Activated naive CD8-positive, alpha-beta T cell (primary cell): ENCODE measurements at regions not wholly inside any gene's neighbourhood (a gene's known extent, or its start where the extent isn't known, plus 50 kb on each side); places are given as distances from the start of the nearest gene placed in this dataset.

Experiments
- H3K27ac Mint-ChIP-seq: one replicate; pipeline ENCODE4 v1.8.0; 2021; ENCODE audit warnings: mixed read lengths
- H3K27me3 Mint-ChIP-seq: one replicate; pipeline ENCODE4 v1.8.0; 2021; ENCODE audit warnings: mixed read lengths
- H3K36me3 Mint-ChIP-seq: one replicate; pipeline ENCODE4 v1.8.0; 2021; ENCODE audit warnings: mixed read lengths
- H3K4me1 Mint-ChIP-seq: one replicate; pipeline ENCODE4 v1.8.0; 2021; ENCODE audit warnings: low read depth, mixed read lengths
- H3K4me3 Mint-ChIP-seq: one replicate; pipeline ENCODE4 v1.8.0; 2021; ENCODE audit warnings: mild to moderate bottlenecking, mixed read lengths
- H3K9me3 Mint-ChIP-seq: one replicate; pipeline ENCODE4 v1.8.0; 2021; ENCODE audit warnings: low read depth, mixed read lengths

DNA sequence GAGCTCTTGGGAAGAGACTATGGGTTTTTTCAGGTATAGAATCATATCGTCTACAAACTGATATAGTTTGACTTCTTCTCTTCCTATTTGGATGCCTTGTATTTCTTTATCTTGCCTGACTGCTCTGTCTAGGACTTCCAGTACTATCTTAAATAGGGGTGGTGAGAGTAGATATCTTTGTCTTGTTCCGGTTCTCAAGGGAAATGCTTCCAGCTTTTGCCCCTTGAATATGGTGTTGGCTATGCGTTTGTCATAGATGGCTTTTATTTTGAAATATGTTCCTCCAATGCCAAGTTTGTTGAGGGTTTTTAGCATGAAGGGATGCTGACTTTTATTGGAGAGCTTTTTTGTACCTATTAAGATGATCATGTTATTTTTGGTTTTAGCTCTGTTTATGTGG, 170.3 kb downstream of the PTGER3 start:
- no peaks in the 10 kb centered on the region for H3K9me3 Mint-ChIP-seq
- no peak overlapping the region for H3K4me3 Mint-ChIP-seq
- no peak overlapping the region for H3K27ac Mint-ChIP-seq
- no peaks in the 10 kb centered on the region for H3K27me3 Mint-ChIP-seq
- no peaks in the 10 kb centered on the region for H3K36me3 Mint-ChIP-seq
- no peaks in the 10 kb centered on the region for H3K4me1 Mint-ChIP-seq

DNA sequence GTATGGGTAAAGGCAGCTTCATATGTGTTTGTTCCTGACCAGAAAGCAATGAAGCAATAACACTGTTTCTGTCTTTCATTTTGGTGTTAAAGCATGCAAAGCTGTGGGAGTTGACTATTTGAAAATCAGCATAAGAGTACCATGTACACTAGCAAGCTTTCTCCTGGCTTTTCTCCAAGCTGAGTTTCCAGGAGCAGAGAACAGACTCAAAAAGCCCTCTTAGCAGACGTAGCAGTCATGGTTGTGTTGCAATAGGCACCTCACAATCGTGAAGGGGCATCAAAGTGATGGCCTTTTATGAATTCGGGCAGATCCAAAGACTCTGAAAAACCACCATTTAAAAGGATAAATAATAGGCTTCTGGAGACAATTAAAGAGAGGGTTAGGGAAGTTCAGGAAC, 159.7 kb downstream of the PTGER3 start:
- Mint-ChIP-seq H3K27ac (no peak overlapping the region), H3K36me3 (no peaks in the 10 kb centered on the region), H3K9me3 (no peaks in the 10 kb centered on the region), H3K4me1 (no peaks in the 10 kb centered on the region), H3K27me3 (no peaks in the 10 kb centered on the region), H3K4me3 (no peak overlapping the region)

DNA sequence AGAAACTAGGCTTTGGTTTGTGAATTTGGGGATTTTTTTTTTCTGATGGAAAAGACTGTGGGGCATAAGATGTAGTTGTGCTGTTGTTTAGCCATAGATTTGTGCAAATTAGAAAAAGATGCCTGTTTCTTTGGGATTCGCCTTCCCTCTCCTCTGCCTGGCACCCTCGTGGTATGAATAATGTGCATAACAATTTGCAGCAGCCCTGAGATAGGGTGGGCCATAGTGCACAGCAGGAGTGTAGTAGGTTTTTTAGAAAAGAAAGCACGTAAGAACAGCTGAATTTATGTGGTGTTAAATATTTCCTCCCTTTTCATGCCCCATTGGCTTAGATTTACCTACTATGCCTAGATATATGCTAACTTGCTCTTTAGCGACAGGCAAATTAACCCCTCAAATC, 158.9 kb downstream of the PTGER3 start:
- no peaks in the 10 kb centered on the region for H3K9me3 Mint-ChIP-seq
- no peaks in the 10 kb centered on the region for H3K27me3 Mint-ChIP-seq
- no peak overlapping the region for H3K4me3 Mint-ChIP-seq
- no peaks in the 10 kb centered on the region for H3K4me1 Mint-ChIP-seq
- no peak overlapping the region for H3K27ac Mint-ChIP-seq
- no peaks in the 10 kb centered on the region for H3K36me3 Mint-ChIP-seq

DNA sequence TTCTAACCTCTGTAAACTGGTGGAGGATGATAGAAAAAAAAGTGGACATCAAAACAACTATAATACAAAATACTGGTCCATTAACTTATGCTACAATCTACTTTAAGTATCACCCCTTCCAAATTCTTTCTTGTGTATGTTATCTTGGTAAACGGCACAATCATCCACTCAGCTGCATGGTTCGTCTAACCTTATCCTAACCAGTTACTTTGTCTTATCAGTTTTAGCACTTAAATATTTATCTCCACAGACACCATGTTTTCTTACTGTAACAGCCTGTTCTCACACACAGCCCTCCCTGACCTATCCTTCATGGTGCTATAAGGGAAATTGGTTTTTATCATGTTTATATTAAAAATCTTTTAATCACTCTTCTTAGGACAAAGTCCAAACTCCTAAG, 157.2 kb downstream of the PTGER3 start:
- Mint-ChIP-seq H3K4me3 (no peak overlapping the region), H3K27me3 (no peaks in the 10 kb centered on the region), H3K36me3 (no peaks in the 10 kb centered on the region), H3K9me3 (no peaks in the 10 kb centered on the region), H3K4me1 (no peaks in the 10 kb centered on the region), H3K27ac (no peak overlapping the region)

DNA sequence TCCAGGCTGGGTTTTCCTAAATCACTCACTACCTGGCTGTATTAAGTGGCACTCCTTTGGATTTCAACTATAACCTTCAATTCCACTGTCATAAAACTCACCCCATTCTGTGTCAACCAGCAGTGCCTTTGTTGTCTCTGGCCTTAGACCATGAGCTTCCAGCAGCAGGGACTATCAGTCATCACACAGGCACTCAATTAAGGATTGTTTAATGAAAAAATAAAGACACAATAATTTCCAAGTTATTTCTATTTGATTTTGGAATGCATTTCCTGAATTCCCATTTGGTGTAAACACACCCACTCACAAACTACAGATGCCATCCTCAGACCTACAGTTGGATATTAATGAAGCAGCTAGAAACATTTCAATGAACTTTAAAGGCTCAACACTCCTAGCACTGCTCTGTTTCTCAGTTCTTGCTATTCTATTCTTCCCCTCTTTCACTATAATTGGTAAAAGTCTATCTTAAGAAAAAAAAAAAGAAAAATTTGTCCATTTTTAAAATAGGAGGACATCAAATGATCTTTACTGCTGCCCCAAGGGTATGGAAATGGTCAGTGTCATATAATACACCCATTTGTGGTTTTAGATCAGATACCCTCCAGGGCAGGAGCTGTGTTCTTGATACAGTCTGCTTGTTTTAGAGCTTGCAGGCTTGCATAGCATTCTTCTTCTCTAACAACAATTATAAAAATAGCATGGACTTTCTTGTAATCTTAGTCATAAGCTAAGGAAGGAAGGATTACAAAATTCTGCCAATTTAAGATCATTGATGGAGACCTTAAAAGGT, 156.4 kb downstream of the PTGER3 start:
- H3K36me3 Mint-ChIP-seq: no peaks in the 10 kb centered on the region
- no peak overlapping the region for H3K27ac Mint-ChIP-seq
- no peak overlapping the region for H3K4me3 Mint-ChIP-seq
- H3K4me1 Mint-ChIP-seq: no peaks in the 10 kb centered on the region
- H3K27me3 Mint-ChIP-seq: peaks cover 1% of the 10 kb centered on the region
- H3K9me3 Mint-ChIP-seq: no peaks in the 10 kb centered on the region

GRCh38 chr1:70892140-70892539, 155.5 kb downstream of the PTGER3 start:
- no peak overlapping the region for H3K27ac Mint-ChIP-seq
- no peaks in the 10 kb centered on the region for H3K36me3 Mint-ChIP-seq
- no peaks in the 10 kb centered on the region for H3K4me1 Mint-ChIP-seq
- no peaks in the 10 kb centered on the region for H3K9me3 Mint-ChIP-seq
- no peak overlapping the region for H3K4me3 Mint-ChIP-seq
- peaks cover 1% of the 10 kb centered on the region for H3K27me3 Mint-ChIP-seq

DNA sequence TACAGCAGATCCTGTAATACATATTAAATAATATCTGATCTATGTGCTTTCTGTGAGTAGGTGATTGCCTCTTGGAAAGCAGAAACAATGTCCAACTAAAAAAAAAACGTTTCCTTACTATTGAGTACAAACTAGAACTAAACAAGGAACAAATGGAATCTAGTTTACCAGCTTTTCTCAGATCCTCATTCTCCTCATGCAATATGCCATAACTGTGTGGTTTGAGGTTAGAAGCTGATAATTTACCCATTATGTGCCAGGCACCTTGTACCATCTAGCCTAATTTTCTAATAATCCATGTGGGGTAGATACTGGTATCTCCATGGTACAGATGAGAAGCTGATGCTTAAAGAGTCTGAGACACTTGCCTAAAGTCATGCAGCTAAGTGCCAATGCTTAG, 154.7 kb downstream of the PTGER3 start:
- Mint-ChIP-seq H3K9me3 (no peaks in the 10 kb centered on the region), H3K36me3 (no peaks in the 10 kb centered on the region), H3K27ac (no peak overlapping the region), H3K4me3 (no peak overlapping the region), H3K27me3 (peaks cover 1% of the 10 kb centered on the region), H3K4me1 (no peaks in the 10 kb centered on the region)

DNA sequence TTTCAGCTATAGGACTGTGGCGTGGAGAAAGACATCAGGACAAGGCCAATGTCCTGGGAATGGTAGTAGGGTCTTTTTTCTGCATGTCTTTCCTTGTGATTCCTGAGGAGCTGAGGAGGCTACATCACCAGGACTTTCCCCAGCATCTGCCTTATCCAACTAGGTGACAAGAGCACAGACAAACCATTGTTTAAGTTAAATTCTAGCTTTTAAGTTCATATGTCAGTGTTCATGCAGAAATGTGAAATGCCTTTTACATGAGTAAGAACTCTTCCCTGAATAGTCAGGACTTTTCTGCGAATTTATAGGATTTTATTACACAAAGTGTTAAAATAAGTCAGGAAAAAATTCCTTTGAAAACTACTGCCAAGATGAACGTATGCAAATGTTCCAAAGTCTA, 154.2 kb downstream of the PTGER3 start:
- H3K27ac Mint-ChIP-seq: no peak overlapping the region
- H3K36me3 Mint-ChIP-seq: no peaks in the 10 kb centered on the region
- H3K4me1 Mint-ChIP-seq: no peaks in the 10 kb centered on the region
- no peak overlapping the region for H3K4me3 Mint-ChIP-seq
- H3K27me3 Mint-ChIP-seq: peaks cover 1% of the 10 kb centered on the region
- no peaks in the 10 kb centered on the region for H3K9me3 Mint-ChIP-seq

DNA sequence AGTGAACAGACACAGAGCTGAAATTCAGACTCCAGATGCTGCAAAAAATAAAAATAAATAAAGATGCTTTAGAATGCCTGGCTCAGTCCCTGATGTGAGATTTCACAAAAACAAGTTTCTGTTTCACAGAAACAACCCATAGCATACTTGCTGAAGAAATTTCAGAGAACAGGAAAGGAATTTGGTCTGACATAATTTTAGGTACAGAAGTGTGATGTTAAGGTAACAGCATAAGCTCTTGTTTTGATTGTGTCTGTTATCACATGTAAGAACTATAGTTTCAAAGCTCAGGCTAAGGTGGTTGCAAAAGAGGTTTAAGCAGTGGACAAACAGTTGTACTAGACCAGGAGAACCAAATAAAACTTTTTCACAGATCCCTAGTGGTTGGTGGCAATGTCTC, 152.1 kb downstream of the PTGER3 start:
- Mint-ChIP-seq H3K27me3 (peaks cover 1% of the 10 kb centered on the region), H3K4me1 (no peaks in the 10 kb centered on the region)

GRCh38 chr1:70896224-70896623, 151.4 kb downstream of the PTGER3 start:
- H3K27ac Mint-ChIP-seq: no peak overlapping the region
- peaks cover 1% of the 10 kb centered on the region for H3K27me3 Mint-ChIP-seq
- no peaks in the 10 kb centered on the region for H3K9me3 Mint-ChIP-seq
- H3K4me1 Mint-ChIP-seq: no peaks in the 10 kb centered on the region
- no peak overlapping the region for H3K4me3 Mint-ChIP-seq
- no peaks in the 10 kb centered on the region for H3K36me3 Mint-ChIP-seq

More for the DNA sequence above, 152.1 kb downstream of the PTGER3 start:
- H3K4me3 Mint-ChIP-seq: no peak overlapping the region
- no peak overlapping the region for H3K27ac Mint-ChIP-seq
- no peaks in the 10 kb centered on the region for H3K9me3 Mint-ChIP-seq
- H3K36me3 Mint-ChIP-seq: no peaks in the 10 kb centered on the region

DNA sequence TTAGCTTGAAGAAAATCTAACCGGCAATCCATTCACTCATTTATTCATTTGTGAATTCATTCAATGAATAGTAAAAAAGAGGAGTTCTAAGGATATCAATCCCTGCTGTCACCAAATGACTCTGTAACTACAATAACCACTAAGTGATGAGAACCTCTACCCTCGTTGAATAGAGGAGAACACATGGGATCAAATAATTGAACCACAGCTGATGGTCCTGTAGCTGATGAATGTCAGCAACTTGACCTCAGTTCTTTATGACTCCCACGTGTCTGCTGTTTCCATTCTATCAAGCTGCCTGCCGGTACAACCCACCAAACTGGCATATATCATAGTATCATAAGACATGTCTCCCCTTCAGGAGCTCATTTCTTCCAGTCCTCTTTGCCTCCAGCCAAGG, 150.3 kb downstream of the PTGER3 start:
- Mint-ChIP-seq H3K9me3 (no peaks in the 10 kb centered on the region), H3K4me1 (no peaks in the 10 kb centered on the region), H3K27me3 (peaks cover 1% of the 10 kb centered on the region), H3K36me3 (no peaks in the 10 kb centered on the region), H3K4me3 (no peak overlapping the region), H3K27ac (no peak overlapping the region)

GRCh38 chr1:70899735-70900134, 147.9 kb downstream of the PTGER3 start:
- no peaks in the 10 kb centered on the region for H3K9me3 Mint-ChIP-seq
- H3K4me1 Mint-ChIP-seq: no peaks in the 10 kb centered on the region
- H3K27me3 Mint-ChIP-seq: peaks cover 1% of the 10 kb centered on the region
- H3K36me3 Mint-ChIP-seq: no peaks in the 10 kb centered on the region
- H3K4me3 Mint-ChIP-seq: no peak overlapping the region
- no peak overlapping the region for H3K27ac Mint-ChIP-seq

DNA sequence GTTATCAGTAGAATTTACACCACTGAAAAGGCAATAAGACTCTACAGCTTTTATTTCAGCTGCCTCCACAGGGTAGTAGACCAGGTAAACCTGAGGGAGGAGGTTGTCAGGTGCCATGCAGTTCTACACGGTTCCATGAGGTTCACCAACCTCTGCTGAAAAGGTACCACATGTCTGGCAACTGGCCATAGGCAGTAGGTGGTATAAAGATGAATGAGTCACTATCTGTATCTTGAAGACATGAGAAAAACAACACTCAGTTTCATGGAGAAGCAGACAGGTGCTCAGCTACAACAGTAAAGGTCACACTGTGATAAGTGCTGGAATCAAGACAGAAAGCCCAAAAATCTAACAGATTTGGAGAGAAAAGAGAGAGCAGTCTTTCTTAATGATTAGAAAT, 145.4 kb downstream of the PTGER3 start:
- Mint-ChIP-seq H3K27me3 (no peaks in the 10 kb centered on the region), H3K36me3 (no peaks in the 10 kb centered on the region), H3K27ac (no peak overlapping the region), H3K4me3 (no peak overlapping the region), H3K9me3 (no peaks in the 10 kb centered on the region), H3K4me1 (no peaks in the 10 kb centered on the region)

DNA sequence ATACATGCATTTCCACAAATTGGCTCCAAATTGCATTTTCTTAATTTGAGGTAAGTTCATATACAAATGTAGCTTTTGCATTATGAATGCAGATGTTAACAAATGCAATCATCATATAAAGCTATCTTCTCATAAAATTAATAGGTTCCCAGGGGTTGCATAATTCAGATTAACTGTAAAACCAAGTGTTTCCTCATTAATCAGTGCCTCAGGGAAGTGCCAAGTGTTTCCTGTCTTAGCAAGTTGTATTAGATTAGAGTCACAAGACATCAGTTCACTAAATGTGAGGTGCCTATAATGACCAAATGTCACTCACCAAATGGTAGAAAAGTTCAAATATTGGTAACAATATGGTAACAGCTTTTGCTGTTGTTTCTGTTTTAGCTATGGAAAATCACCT, 140.8 kb downstream of the PTGER3 start:
- Mint-ChIP-seq H3K4me3 (no peak overlapping the region), H3K4me1 (peaks cover 4% of the 10 kb centered on the region), H3K36me3 (no peaks in the 10 kb centered on the region), H3K27ac (no peak overlapping the region), H3K9me3 (peaks cover 4% of the 10 kb centered on the region), H3K27me3 (peaks cover 2% of the 10 kb centered on the region)

GRCh38 chr1:70907563-70908310, 139.9 kb downstream of the PTGER3 start:
- no peaks in the 10 kb centered on the region for H3K36me3 Mint-ChIP-seq
- H3K9me3 Mint-ChIP-seq: peaks cover 4% of the 10 kb centered on the region
- H3K4me3 Mint-ChIP-seq: no peak overlapping the region
- peaks cover 2% of the 10 kb centered on the region for H3K27me3 Mint-ChIP-seq
- H3K4me1 Mint-ChIP-seq: peaks cover 4% of the 10 kb centered on the region
- H3K27ac Mint-ChIP-seq: no peak overlapping the region
